ENCODE measurements at regions not wholly inside any gene's neighbourhood (a gene's known extent, or its start where the extent isn't known, plus 50 kb on each side); places are given as distances from the start of the nearest gene placed in this dataset.

DNA sequence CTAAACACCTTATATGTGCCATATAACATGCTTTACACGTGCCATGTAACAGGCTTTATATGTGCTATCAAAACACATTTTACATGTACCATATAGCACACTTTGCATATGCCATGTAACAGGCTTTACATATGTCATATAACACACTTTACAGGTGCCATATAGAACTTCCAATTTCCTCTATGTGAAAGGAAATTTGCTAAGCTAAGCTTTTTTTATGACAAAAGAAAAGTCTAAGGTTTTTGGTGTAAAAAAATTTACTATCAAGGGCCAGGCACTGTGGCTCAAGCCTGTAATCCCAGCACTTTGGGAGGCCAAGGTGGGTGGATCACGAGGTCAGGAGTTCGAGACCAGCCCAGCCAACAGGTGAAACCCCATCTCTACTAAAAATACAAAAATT, 136.5 kb downstream of the AKAIN1 start:
- CTCF ChIA-PET = no interaction called here
- no peak overlapping the region for H3K4me3 Mint-ChIP-seq
- Histone ChIP-seq H3K9me3 (ENCODE audit: low read length) (no peaks in the 10 kb centered on the region), H3K36me3 (ENCODE audit: insufficient read depth, low read length) (no peaks in the 10 kb centered on the region), H3K4me3 (ENCODE audit: low read length) (no peak overlapping the region), H3K27ac (ENCODE audit: low read depth, low read length) (no peak overlapping the region), H3K27me3 (ENCODE audit: insufficient read depth, low read length, poor library complexity, severe bottlenecking) (no peaks in the 10 kb centered on the region), H3K4me1 (ENCODE audit: insufficient read depth, low read length) (peaks cover 12% of the 10 kb centered on the region)
- POLR2A ChIA-PET = no interaction called here
- H3K27ac Mint-ChIP-seq = no peak overlapping the region
- H3K27me3 Mint-ChIP-seq = peaks cover 6 to 9% of the 10 kb centered on the region in 2 donors
- peaks cover 18 to 19% (median 18%) of the 10 kb centered on the region in 3 donors for H3K4me1 Mint-ChIP-seq
- H3K9me3 Mint-ChIP-seq = no peaks in the 10 kb centered on the region
- no peak for DNase-seq
- H3K36me3 Mint-ChIP-seq = no peaks in the 10 kb centered on the region

DNA sequence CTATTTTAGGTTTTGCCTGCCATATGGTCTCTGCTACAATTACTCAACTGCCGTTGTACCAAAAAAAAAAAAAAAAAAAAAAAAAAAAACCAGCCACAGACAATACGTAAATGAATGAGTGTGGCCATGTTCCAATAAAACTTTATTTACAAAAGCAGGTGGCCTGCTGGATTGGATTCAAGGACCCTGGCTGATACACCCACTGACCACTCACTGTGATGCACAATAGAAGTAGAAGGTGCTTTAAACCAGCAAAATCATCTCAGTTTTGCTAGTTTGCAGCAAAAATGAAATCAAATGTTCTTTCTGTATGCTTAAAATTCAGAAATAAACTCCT, 137.4 kb downstream of the AKAIN1 start:
- H3K36me3 Mint-ChIP-seq = no peaks in the 10 kb centered on the region

DNA sequence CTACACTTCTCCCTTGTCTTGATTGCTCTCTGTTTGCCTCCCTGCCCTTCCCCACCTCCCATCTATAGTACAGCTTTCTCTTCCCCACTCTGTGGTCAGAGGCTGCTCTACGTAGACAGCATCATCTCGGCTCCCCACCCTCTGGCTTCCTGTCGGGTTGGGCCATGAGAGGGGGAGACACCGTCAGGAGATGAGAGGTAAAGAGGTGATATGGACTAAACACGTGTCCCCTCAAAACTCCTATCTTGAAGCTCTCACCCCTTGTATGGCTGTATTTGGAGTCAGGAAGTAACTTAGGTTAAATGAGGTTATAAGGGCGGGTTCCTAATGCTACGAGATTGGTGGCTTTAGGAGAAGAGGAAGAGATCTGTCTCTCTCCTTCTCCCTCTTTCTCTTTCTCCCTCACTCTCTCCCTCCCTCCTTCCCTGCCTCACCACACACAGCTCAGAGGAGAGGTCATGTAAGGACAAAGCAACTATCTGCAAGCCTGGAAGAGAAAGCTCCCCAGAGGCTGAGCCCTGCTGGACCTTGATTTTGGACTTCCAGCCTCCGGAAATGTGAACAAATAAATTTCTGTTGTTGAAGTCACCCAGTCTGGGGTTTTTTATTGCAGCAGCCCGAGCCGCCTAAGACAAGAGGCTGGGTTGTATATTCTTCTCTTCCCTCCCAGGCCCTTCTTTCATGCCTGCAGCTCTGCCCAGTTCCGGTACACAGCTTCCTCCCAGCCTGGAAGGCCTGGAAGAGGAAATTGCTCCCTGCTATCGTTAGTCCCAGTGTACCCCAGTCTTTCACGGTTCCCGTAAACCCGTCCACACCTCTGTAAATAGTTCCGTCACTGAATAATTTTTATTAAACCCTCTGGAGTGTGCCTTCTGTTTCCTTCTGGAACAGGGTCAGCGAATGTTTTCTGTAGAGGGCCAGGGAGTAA, 138.0 kb downstream of the AKAIN1 start:
- H3K4me1 Mint-ChIP-seq = peaks cover 18 to 19% (median 18%) of the 10 kb centered on the region in 3 donors
- H3K4me3 Mint-ChIP-seq = peak overlapping the region in 5 of 7 donors; percentile 0 to 53 (median 25)
- CTCF ChIA-PET = interaction anchor here (3.0 kb wide), 1 partner anchor 952 kb away, joined by 12 read pairs; no protein-coding TSS in a partner anchor
- peak in 4 of 5 donors; percentile 13 to 66 (median 36) for DNase-seq
- peaks cover 0 to 2% (median 0%) of the 10 kb centered on the region in 5 donors for H3K9me3 Mint-ChIP-seq
- peaks cover 9% of the 10 kb centered on the region in 2 donors for H3K27me3 Mint-ChIP-seq
- Histone ChIP-seq H3K36me3 (ENCODE audit: insufficient read depth, low read length) (no peaks in the 10 kb centered on the region), H3K27me3 (ENCODE audit: insufficient read depth, low read length, poor library complexity, severe bottlenecking) (no peaks in the 10 kb centered on the region), H3K27ac (ENCODE audit: low read depth, low read length) (no peak overlapping the region), H3K9me3 (ENCODE audit: low read length) (no peaks in the 10 kb centered on the region), H3K4me1 (ENCODE audit: insufficient read depth, low read length) (peaks cover 12% of the 10 kb centered on the region), H3K4me3 (ENCODE audit: low read length) (no peak overlapping the region)
- H3K36me3 Mint-ChIP-seq = no peaks in the 10 kb centered on the region
- POLR2A ChIA-PET = no interaction called here
- H3K27ac Mint-ChIP-seq = peak overlapping the region in 6 of 8 donors; percentile 37 to 82 (median 61)

More for the DNA sequence above, 137.4 kb downstream of the AKAIN1 start:
- CTCF ChIA-PET = no interaction called here
- peaks cover 18 to 19% (median 18%) of the 10 kb centered on the region in 3 donors for H3K4me1 Mint-ChIP-seq
- peaks cover 0 to 2% (median 0%) of the 10 kb centered on the region in 5 donors for H3K9me3 Mint-ChIP-seq
- Histone ChIP-seq H3K27me3 (ENCODE audit: insufficient read depth, low read length, poor library complexity, severe bottlenecking) (no peaks in the 10 kb centered on the region), H3K9me3 (ENCODE audit: low read length) (no peaks in the 10 kb centered on the region), H3K27ac (ENCODE audit: low read depth, low read length) (no peak overlapping the region), H3K36me3 (ENCODE audit: insufficient read depth, low read length) (no peaks in the 10 kb centered on the region), H3K4me3 (ENCODE audit: low read length) (no peak overlapping the region), H3K4me1 (ENCODE audit: insufficient read depth, low read length) (peaks cover 12% of the 10 kb centered on the region)
- DNase-seq = no peak
- POLR2A ChIA-PET = no interaction called here
- no peak overlapping the region for H3K27ac Mint-ChIP-seq
- H3K27me3 Mint-ChIP-seq = peaks cover 9% of the 10 kb centered on the region in 2 donors
- no peak overlapping the region for H3K4me3 Mint-ChIP-seq

DNA sequence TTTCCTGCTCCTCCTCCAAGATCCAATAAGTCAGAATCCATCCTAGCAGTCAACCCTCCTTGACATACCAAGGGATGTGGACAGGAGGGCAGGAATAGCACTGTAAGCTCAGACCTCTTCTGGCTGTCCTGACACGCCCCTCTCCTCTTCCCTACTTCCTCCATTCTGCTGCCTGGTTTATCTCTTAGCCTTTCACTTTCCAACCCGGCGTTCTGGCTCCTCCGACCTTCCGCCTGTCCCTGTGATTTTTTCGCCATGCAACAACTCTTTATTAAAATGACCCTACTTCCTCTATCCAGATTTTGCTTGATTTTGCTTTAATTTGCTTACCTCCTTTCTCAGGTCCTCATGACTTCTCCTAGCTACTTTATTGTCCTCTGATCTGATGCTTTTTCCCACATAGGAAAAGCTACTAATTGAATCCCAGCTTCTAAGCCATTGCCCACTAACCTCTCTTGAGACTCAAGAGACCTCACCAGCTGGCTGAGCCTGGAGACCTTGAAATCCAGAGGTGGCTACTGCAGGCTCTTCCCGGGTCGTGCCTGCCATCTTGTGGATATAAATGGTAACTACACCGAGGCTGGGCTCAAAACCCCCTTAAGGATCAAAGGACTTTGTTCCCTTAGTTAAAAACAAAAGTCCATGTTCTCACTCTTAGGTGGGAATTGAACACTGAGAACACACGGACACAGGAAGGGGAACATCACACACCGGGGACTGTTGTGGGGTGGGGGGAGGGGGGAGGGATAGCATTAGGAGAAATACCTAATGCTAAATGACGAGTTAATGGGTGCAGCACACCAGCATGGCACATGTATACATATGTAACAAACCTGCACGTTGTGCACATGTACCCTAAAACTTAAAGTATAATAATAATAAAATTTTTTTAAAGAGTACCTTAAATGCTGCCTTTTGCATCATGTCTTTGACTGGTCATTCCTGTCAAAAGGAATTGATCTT, 139.4 kb downstream of the AKAIN1 start:
- ChIA-PET CTCF (interaction anchor here (3.0 kb wide), 1 partner anchor 951 kb away, joined by 12 read pairs; no protein-coding TSS in a partner anchor), POLR2A (no interaction called here)

DNA sequence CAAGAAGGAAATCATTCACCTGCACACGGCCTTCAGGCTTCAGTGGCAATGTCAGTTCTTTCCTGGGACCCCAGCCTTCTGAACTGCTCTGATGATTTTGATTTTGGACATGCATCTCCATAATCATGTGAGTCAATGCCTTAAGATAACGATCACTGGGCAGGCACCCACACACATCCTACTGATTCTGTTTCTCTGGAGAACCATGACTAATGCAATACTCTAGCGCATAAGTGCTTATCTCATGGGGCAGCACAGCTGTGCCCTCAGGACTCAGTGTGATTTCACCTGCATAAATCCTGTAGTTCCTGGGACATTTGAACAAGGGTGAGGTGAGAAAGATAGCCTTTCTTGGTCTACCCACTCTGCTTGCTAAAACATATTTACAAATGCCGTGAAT, 144.6 kb downstream of the AKAIN1 start:
- ChIA-PET POLR2A (no interaction called here), CTCF (no interaction called here)
- H3K27me3 Mint-ChIP-seq = peaks cover 4 to 6% of the 10 kb centered on the region in 2 donors
- H3K9me3 ChIP-seq (ENCODE audit: low read length) = no peaks in the 10 kb centered on the region
- peaks cover 0 to 2% (median 0%) of the 10 kb centered on the region in 5 donors for H3K9me3 Mint-ChIP-seq
- H3K4me1 Mint-ChIP-seq = peaks cover 0 to 3% (median 2%) of the 10 kb centered on the region in 3 donors
- H3K27me3 ChIP-seq (ENCODE audit: insufficient read depth, low read length, poor library complexity, severe bottlenecking) = no peaks in the 10 kb centered on the region
- no peaks in the 10 kb centered on the region for H3K4me1 ChIP-seq (ENCODE audit: insufficient read depth, low read length)
- H3K27ac ChIP-seq (ENCODE audit: low read depth, low read length) = no peak overlapping the region
- no peak overlapping the region for H3K4me3 Mint-ChIP-seq
- no peaks in the 10 kb centered on the region for H3K36me3 ChIP-seq (ENCODE audit: insufficient read depth, low read length)
- H3K4me3 ChIP-seq (ENCODE audit: low read length) = no peak overlapping the region
- no peak overlapping the region for H3K27ac Mint-ChIP-seq
- H3K36me3 Mint-ChIP-seq = no peaks in the 10 kb centered on the region
- no peak for DNase-seq

More for the DNA sequence above, 139.4 kb downstream of the AKAIN1 start:
- H3K4me1 ChIP-seq (ENCODE audit: insufficient read depth, low read length) = peaks cover 12% of the 10 kb centered on the region
- Mint-ChIP-seq H3K4me1 (peaks cover 18 to 19% (median 18%) of the 10 kb centered on the region in 3 donors), H3K27ac (peak overlapping the region in 3 of 8 donors; percentile 7 to 78 (median 67)), H3K27me3 (peaks cover 9% of the 10 kb centered on the region in 2 donors), H3K4me3 (no peak overlapping the region), H3K36me3 (no peaks in the 10 kb centered on the region), H3K9me3 (peaks cover 0 to 2% (median 0%) of the 10 kb centered on the region in 5 donors)
- no peaks in the 10 kb centered on the region for H3K36me3 ChIP-seq (ENCODE audit: insufficient read depth, low read length)
- H3K27ac ChIP-seq (ENCODE audit: low read depth, low read length) = no peak overlapping the region
- H3K9me3 ChIP-seq (ENCODE audit: low read length) = no peaks in the 10 kb centered on the region
- no peaks in the 10 kb centered on the region for H3K27me3 ChIP-seq (ENCODE audit: insufficient read depth, low read length, poor library complexity, severe bottlenecking)
- no peak overlapping the region for H3K4me3 ChIP-seq (ENCODE audit: low read length)
- peak in 3 of 5 donors; percentile 3 to 51 (median 8) for DNase-seq

DNA sequence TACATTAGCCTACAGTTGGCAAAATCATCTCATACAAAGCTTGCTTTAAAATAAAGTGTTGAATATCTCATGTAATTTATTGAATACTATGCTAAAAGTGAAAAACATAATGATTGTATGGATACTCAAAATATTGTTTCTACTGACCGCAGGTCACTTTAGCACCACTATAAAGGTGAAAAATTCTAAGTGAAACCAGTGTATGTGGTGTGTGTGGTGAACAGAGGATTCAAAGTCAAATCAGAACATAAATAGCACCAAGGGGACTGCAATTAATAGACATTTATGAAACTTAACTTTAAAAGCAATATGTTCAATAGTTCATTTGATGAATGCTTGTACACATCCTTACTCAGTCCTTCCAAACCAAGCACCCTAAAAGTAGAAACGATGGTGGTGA, 145.8 kb downstream of the AKAIN1 start:
- ChIA-PET POLR2A (no interaction called here), CTCF (no interaction called here)
- no peak overlapping the region for H3K27ac ChIP-seq (ENCODE audit: low read depth, low read length)

DNA sequence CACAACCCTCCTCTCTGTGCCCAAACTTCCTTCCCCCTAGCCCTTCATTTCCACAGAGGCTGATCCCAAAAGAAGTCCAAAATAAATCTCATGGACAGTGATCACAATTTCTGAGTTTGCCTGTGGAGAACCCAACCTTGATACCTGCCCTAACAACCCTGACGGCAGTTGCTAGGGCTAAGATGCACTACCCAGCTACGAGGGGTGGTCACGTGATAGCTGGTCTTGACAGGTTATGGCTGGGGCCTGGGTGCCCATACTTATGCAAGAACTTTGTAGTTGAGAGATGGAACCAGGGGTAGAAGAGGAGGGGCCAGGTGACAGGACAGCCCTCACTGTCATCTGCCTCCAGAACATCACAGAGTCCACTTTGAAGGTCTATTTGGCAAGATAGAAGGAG, 147.9 kb downstream of the AKAIN1 start:
- H3K27me3 Mint-ChIP-seq = no peaks in the 10 kb centered on the region
- Histone ChIP-seq H3K4me3 (ENCODE audit: low read length) (no peak overlapping the region), H3K36me3 (ENCODE audit: insufficient read depth, low read length) (no peaks in the 10 kb centered on the region), H3K4me1 (ENCODE audit: insufficient read depth, low read length) (no peaks in the 10 kb centered on the region), H3K27ac (ENCODE audit: low read depth, low read length) (no peak overlapping the region), H3K9me3 (ENCODE audit: low read length) (no peaks in the 10 kb centered on the region), H3K27me3 (ENCODE audit: insufficient read depth, low read length, poor library complexity, severe bottlenecking) (no peaks in the 10 kb centered on the region)
- CTCF ChIA-PET = no interaction called here
- H3K4me3 Mint-ChIP-seq = no peak overlapping the region
- no peak overlapping the region for H3K27ac Mint-ChIP-seq
- peaks cover 0 to 2% (median 0%) of the 10 kb centered on the region in 5 donors for H3K9me3 Mint-ChIP-seq
- H3K4me1 Mint-ChIP-seq = no peaks in the 10 kb centered on the region
- DNase-seq = no peak
- POLR2A ChIA-PET = no interaction called here
- H3K36me3 Mint-ChIP-seq = no peaks in the 10 kb centered on the region

More for the DNA sequence above, 145.8 kb downstream of the AKAIN1 start:
- Mint-ChIP-seq H3K27ac (no peak overlapping the region), H3K27me3 (peaks cover 4% of the 10 kb centered on the region in 2 donors), H3K9me3 (peaks cover 0 to 2% (median 0%) of the 10 kb centered on the region in 5 donors), H3K36me3 (no peaks in the 10 kb centered on the region), H3K4me1 (no peaks in the 10 kb centered on the region), H3K4me3 (no peak overlapping the region)
- no peaks in the 10 kb centered on the region for H3K27me3 ChIP-seq (ENCODE audit: insufficient read depth, low read length, poor library complexity, severe bottlenecking)
- no peaks in the 10 kb centered on the region for H3K36me3 ChIP-seq (ENCODE audit: insufficient read depth, low read length)
- no peak for DNase-seq
- no peak overlapping the region for H3K4me3 ChIP-seq (ENCODE audit: low read length)
- H3K4me1 ChIP-seq (ENCODE audit: insufficient read depth, low read length) = no peaks in the 10 kb centered on the region
- no peaks in the 10 kb centered on the region for H3K9me3 ChIP-seq (ENCODE audit: low read length)
